ENCODE measurements at regions not wholly inside any gene's neighbourhood (a gene's known extent, or its start where the extent isn't known, plus 50 kb on each side); places are given as distances from the start of the nearest gene placed in this dataset.

DNA sequence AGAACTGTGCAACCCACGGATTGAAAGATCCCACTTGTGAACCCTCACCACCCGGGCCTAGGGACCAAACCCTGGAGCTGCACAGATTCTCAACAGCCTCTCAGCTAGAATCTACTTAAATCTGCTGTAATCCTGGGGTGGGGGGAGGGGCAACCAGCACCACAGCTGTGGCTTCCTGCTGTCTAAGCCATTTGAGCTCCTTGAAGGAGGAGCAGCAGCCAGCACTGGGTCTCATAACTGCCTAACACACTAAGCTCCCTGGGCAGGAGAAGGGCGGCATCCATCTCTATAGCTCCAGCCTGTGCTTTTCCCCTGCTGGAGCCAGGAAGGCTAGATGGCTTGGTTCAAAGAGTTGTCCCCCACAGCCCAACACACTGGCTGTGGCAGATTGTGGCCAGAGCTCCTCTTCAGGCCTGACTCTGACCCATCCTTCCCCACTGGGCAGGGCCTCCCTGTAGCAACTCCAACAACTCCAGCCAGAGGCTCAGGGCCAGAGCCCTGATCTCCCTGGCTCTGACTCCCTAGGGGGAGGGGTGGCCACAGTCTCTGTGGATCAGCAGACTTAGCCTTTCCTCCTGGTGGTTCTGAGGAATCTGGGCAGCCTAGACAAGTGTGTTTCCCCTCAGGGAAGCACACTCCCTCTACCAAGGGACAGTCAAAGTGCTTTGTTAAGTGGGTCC, 72.0 kb upstream of the C9orf72 start:
- no peak overlapping the region for H3T11ph ChIP-seq (ENCODE audit: low read length)
- no peaks in the 10 kb centered on the region for H3K79me1 ChIP-seq (ENCODE audit: insufficient read depth, low read depth, low read length, poor library complexity, severe bottlenecking)
- H3K27ac Mint-ChIP-seq = no peak overlapping the region
- no peak overlapping the region for H3K4me2 ChIP-seq (ENCODE audit: insufficient read depth, insufficient read length, low read length)
- no peak overlapping the region for H4K8ac ChIP-seq (replicated peaks; ENCODE audit: insufficient read length, low read depth, low read length)
- H3K23ac ChIP-seq (ENCODE audit: insufficient read length, low read depth, low read length) = no peak overlapping the region
- H2BK12ac ChIP-seq (ENCODE audit: insufficient read length, low read depth, low read length) = no peak overlapping the region
- WGBS (ENCODE audit: extremely low coverage, insufficient read length, low lambda C conversion rate) = no CpG with 5 or more reads among the region's 3 CpGs
- H3K23me2 ChIP-seq (ENCODE audit: insufficient read length, low read depth, low read length, poor library complexity, severe bottlenecking) = no peaks in the 10 kb centered on the region
- peaks cover 3% of the 10 kb centered on the region in 2 experiments; a peak in 3 of 5 replicates for H3K9me3 Mint-ChIP-seq
- H3K14ac ChIP-seq (ENCODE audit: insufficient read depth, low read length) = no peak overlapping the region; the same call in 1 of the 2 replicates
- H3K36me3 Mint-ChIP-seq (ENCODE audit: insufficient read depth in 1 of 3, low read depth in 3 of 3) = peaks cover 0 to 10% (median 0%) of the 10 kb centered on the region in 3 experiments; a peak in 4 of 7 replicates
- H3K56ac ChIP-seq (ENCODE audit: insufficient read length, low read depth, low read length) = no peak overlapping the region
- H3K4ac ChIP-seq (ENCODE audit: low read depth, low read length) = no peak overlapping the region
- no peaks in the 10 kb centered on the region; the same call in 1 of the 2 replicates for H3K27me3 Mint-ChIP-seq (ENCODE audit: low read depth)
- H3K4me1 ChIP-seq (ENCODE audit: insufficient read depth, low read length) = no peaks in the 10 kb centered on the region; the same call in 1 of the 2 replicates
- no peak overlapping the region for H2AFZ ChIP-seq (ENCODE audit: low read length)
- no peaks in the 10 kb centered on the region for H3K79me2 ChIP-seq (ENCODE audit: insufficient read depth, low read length)
- DNase-seq = no peak
- H4K5ac ChIP-seq (ENCODE audit: insufficient read length, low read depth, low read length) = no peak overlapping the region
- H2AK5ac ChIP-seq (ENCODE audit: insufficient read length, low read length) = no peak overlapping the region
- no peak overlapping the region for H2BK120ac ChIP-seq (ENCODE audit: low read depth, low read length, poor library complexity, severe bottlenecking)
- no peak overlapping the region for H4K91ac ChIP-seq (ENCODE audit: insufficient read length, low read depth, low read length)
- H3K4me3 Mint-ChIP-seq = no peak overlapping the region
- TF ChIP-seq, protein P1, sequence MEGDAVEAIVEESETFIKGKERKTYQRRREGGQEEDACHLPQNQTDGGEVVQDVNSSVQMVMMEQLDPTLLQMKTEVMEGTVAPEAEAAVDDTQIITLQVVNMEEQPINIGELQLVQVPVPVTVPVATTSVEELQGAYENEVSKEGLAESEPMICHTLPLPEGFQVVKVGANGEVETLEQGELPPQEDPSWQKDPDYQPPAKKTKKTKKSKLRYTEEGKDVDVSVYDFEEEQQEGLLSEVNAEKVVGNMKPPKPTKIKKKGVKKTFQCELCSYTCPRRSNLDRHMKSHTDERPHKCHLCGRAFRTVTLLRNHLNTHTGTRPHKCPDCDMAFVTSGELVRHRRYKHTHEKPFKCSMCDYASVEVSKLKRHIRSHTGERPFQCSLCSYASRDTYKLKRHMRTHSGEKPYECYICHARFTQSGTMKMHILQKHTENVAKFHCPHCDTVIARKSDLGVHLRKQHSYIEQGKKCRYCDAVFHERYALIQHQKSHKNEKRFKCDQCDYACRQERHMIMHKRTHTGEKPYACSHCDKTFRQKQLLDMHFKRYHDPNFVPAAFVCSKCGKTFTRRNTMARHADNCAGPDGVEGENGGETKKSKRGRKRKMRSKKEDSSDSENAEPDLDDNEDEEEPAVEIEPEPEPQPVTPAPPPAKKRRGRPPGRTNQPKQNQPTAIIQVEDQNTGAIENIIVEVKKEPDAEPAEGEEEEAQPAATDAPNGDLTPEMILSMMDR (conservative IDR thresholded peaks at IDR 0.05) = no peak
- no peaks in the 10 kb centered on the region for H3K9me3 ChIP-seq (ENCODE audit: control insufficient read depth, low read depth, low read length)
- no peak overlapping the region for H2BK20ac ChIP-seq (ENCODE audit: low read depth, low read length, poor library complexity, severe bottlenecking)
- H3K18ac ChIP-seq (ENCODE audit: insufficient read length, low read depth, low read length) = no peak overlapping the region
- H3K27ac ChIP-seq (ENCODE audit: insufficient read length, low read depth, low read length) = no peak overlapping the region
- no peak overlapping the region for H2BK15ac ChIP-seq (ENCODE audit: low read depth, low read length)
- H3K9ac ChIP-seq (ENCODE audit: extremely low read depth, insufficient read length, low read length) = no peak overlapping the region
- H3K27me3 ChIP-seq (ENCODE audit: insufficient read depth, low read length) = no peaks in the 10 kb centered on the region
- no peak overlapping the region for H2BK5ac ChIP-seq (ENCODE audit: insufficient read length, low read length)
- no peaks in the 10 kb centered on the region for H4K20me1 ChIP-seq (ENCODE audit: control insufficient read depth, insufficient read depth, insufficient read length)
- peaks cover 24 to 26% of the 10 kb centered on the region in 2 experiments for H3K4me1 Mint-ChIP-seq

Data from H9 (cell line).